Superior temporal gyrus (tissue), 1 donor: ENCODE measurements at regions not wholly inside any gene's neighbourhood (a gene's known extent, or its start where the extent isn't known, plus 50 kb on each side); places are given as distances from the start of the nearest gene placed in this dataset.

Experiments
- DNase-seq: peaks from one replicate; pipeline ENCODE4 v3.0.0-alpha.2; 2016; ENCODE audit errors: extremely low spot score

GRCh38 chr2:111219285-111219684 lies 98.6 kb downstream of the BCL2L11 start:
- DNase-seq, result no peak

GRCh38 chr2:111219734-111220505 lies 99.2 kb downstream of the BCL2L11 start:
- DNase-seq, result no peak

- no peak for DNase-seq
Observed at GRCh38 chr2:111220962-111221361, 100.2 kb downstream of the BCL2L11 start.

GRCh38 chr2:111221701-111222100 lies 101.0 kb downstream of the BCL2L11 start:
- no peak for DNase-seq

GRCh38 chr2:111222204-111222866 lies 101.6 kb downstream of the BCL2L11 start:
- no peak for DNase-seq

- no peak for DNase-seq
Observed at GRCh38 chr2:111225856-111226255, 105.1 kb downstream of the BCL2L11 start.

GRCh38 chr2:111226876-111227700 lies 106.4 kb downstream of the BCL2L11 start:
- no peak for DNase-seq

- no peak for DNase-seq
Observed at GRCh38 chr2:111227716-111228141, 107.0 kb downstream of the BCL2L11 start.

- no peak for DNase-seq
Observed at GRCh38 chr2:111231532-111232252, 111.0 kb downstream of the BCL2L11 start.

GRCh38 chr2:111235192-111236015 lies 114.7 kb downstream of the BCL2L11 start:
- DNase-seq, result no peak

GRCh38 chr2:111236025-111236424 lies 115.3 kb downstream of the BCL2L11 start:
- no peak for DNase-seq

- no peak for DNase-seq
Observed at GRCh38 chr2:111238296-111238695, 117.6 kb downstream of the BCL2L11 start.

- DNase-seq, result no peak
Observed at GRCh38 chr2:111239107-111239506, 118.4 kb downstream of the BCL2L11 start.

- no peak for DNase-seq
Observed at GRCh38 chr2:111239581-111240249, 119.0 kb downstream of the BCL2L11 start.

GRCh38 chr2:111243295-111243694 lies 122.6 kb downstream of the BCL2L11 start:
- DNase-seq, result no peak

- DNase-seq, result no peak
Observed at GRCh38 chr2:111244864-111245263, 124.2 kb downstream of the BCL2L11 start.

- DNase-seq, result no peak
Observed at GRCh38 chr2:111246620-111247061, 125.9 kb downstream of the BCL2L11 start.

GRCh38 chr2:111247491-111247890 lies 126.8 kb downstream of the BCL2L11 start:
- DNase-seq, result no peak

GRCh38 chr2:111249806-111250205 lies 129.1 kb downstream of the BCL2L11 start:
- no peak for DNase-seq

- DNase-seq, result no peak
Observed at GRCh38 chr2:111250448-111251030, 129.8 kb downstream of the BCL2L11 start.
